Bronchial epithelial cell (primary cell): ENCODE measurements at regions not wholly inside any gene's neighbourhood (a gene's known extent, or its start where the extent isn't known, plus 50 kb on each side); places are given as distances from the start of the nearest gene placed in this dataset.
"Not testable (repeated sequence)": the region's sequence is repeated elsewhere in the genome, so short reads cannot be mapped to it uniquely, and the experiment has no call there.

ENCODE experiments used
- DNase-seq: peaks from one replicate; pipeline ENCODE4 v3.0.0-alpha.2; 2010; ENCODE audit warnings: low read depth
- FAIRE-seq: peaks from 2 replicates; lab custom pipeline; 2011; peaks lifted over from hg19 to GRCh38; lab: Jason Lieb, UNC
- H3K27me3 ChIP-seq: 2 replicates; pipeline ENCODE4 v1.5.1; 2011; ENCODE audit warnings: low read length; ENCODE audit not compliant: control insufficient read depth, insufficient read depth
- H3K36me3 ChIP-seq: 2 replicates; pipeline ENCODE4 v1.5.1; 2011; ENCODE audit warnings: low read length; ENCODE audit not compliant: control insufficient read depth, insufficient read depth
- H3K4me3 ChIP-seq: 2 replicates; pipeline ENCODE4 v1.5.1; 2011; ENCODE audit warnings: mild to moderate bottlenecking, low read depth, low read length, control low read depth
- CTCF ChIP-seq: IDR thresholded peaks from 2 replicates; pipeline ENCODE4 v1.5.1; 2011; ENCODE audit warnings: mild to moderate bottlenecking, moderate library complexity, low read length, control low read depth, inconsistent platforms; ENCODE audit not compliant: insufficient read depth, severe bottlenecking

DNA sequence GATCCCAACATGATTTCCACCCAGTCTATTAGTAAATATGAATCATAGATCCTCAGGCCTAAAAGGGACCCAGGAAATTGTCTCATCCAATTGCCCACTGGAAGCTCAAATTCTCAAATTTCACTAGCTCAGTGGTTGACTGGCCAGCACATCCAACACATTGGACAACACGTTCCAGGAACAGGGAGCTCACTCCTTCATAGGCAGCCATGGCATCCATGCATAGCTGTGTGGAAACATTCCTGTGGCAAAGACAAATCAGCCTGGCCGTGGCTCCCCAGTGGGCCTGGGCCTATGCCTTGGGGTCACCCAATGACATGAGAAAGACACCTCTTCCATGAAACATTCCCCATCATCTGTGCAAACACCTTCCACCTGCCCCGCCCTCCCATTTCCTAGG, 261.1 kb downstream of the ANAPC1 start:
- Histone ChIP-seq H3K36me3 (no peaks in the 10 kb centered on the region), H3K27me3 (no peaks in the 10 kb centered on the region), H3K4me3 (no peak overlapping the region)
- peak; percentile 75 for DNase-seq
- FAIRE-seq = no peak
- no peak for TF ChIP-seq CTCF

- no peak for FAIRE-seq
Observed at GRCh38 chr2:111623380-111623779, 260.6 kb downstream of the ANAPC1 start.

DNA sequence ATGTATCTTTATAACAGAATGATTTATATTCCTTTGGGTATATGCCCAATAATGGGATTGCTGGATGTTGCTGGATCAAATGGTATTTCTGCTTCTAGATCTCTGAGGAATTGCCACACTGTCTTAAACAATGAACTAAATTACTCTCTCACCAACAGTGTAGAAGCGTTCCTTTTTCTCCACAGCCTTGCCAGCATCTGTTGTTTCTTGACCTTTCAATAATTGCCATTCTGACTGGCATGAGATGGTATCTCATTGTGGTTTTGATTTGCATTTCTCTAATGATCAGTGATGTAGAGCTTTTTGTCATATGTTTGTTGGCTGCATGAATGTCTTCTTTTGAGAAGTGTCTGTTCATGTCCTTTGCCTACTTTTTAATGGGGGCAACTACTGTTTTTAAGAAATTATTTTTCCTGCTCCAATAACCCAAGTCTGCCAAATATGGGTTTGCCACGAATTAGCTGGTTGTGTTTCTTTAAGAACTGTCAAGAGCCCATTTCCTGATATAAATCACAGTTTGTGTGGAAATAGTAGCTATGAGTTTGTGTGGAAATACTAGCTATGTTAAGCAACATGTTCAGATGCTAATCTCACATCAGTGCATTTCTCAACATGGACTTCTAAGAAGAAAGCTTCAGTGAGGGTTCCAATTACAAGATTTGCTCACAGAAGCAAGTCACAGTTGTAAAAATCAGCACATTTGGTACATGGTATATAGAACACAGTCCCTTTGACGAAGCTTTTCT, 259.4 kb downstream of the ANAPC1 start:
- no peak for TF ChIP-seq CTCF
- FAIRE-seq (no peak), DNase-seq (peak; percentile 73)
- Histone ChIP-seq H3K27me3 (no peaks in the 10 kb centered on the region), H3K36me3 (no peaks in the 10 kb centered on the region), H3K4me3 (no peak overlapping the region)

More at GRCh38 chr2:111623380-111623779, 260.6 kb downstream of the ANAPC1 start:
- no peaks in the 10 kb centered on the region for H3K27me3 ChIP-seq
- TF ChIP-seq CTCF = no peak
- no peak overlapping the region for H3K4me3 ChIP-seq
- no peak for DNase-seq
- H3K36me3 ChIP-seq = no peaks in the 10 kb centered on the region

DNA sequence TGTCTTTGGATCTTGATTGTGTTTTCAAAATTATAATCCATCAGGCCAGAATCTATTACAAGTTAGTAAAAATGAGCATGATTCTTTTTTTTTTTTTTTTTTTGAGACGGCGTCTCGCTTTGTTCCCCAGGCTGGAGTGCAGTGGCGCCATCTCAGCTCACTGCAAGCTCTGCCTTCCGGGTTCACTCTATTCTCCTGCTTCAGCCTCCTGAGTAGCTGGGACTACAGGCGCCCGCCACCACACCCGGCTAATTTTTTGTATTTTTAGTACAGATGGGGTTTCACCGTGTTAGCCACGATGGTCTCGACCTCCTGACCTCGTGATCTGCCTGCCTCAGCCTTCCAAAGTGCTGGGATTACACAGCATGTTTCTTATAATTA, 258.8 kb downstream of the ANAPC1 start:
- H3K36me3 ChIP-seq, H3K4me3 ChIP-seq, DNase-seq, H3K27me3 ChIP-seq, FAIRE-seq: not testable (repeated sequence)

DNA sequence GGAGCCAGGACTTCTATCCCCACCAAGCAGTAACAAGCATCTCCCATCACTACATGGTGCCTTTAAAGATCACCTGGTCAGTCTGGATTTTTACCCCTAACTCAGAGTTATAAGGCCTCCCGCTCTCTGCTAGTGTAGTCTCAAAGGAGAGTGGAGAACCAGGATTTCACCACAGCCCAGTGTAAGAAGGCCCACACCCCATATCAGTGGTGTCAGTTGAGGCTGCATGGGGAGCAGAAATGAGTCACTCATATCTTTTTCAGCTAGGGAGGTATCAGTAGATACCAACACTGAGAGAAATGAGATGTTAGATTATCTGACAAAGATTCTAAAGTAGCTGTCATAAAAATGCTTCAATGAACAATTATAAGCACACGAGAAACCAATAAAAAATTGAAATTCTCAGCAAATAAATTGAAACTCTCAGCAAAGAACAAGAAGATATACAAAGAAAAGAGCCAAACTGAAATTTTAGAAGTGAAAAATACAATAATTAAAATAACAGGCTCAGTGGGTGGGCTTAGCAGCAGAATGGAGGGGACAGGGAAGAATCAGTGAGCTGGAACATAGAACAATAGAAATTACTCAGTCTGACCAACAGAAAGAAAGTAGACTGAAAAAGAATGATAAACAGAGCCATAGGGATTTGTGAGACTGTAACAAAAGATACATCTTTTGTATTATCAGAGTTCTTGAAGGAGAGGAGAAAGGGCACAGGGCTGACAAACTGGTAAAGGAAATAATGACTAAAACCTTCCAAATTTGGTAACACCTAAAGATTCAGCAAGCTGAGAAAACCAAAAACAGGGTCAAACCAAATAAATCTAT, 257.7 kb downstream of the ANAPC1 start:
- TF ChIP-seq CTCF = no peak
- H3K36me3 ChIP-seq = no peaks in the 10 kb centered on the region
- DNase-seq = peak; percentile 40
- H3K27me3 ChIP-seq = no peaks in the 10 kb centered on the region
- H3K4me3 ChIP-seq = no peak overlapping the region
- FAIRE-seq = peak; percentile 81

DNA sequence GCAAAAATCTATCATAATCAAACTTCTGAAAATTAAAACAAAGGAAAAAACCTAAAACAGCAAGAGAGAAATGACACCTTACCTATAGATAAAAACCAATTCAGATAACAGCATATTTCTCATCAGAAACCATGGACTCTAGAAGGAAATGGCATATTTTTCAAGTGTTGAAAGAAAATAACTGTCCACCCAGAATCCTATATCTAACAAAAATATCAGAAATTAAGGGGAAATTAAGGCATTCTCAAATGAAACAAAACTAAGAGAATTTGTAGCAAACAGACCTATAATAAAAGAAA, 257.2 kb downstream of the ANAPC1 start:
- DNase-seq = no peak
- H3K4me3 ChIP-seq = no peak overlapping the region
- H3K36me3 ChIP-seq = no peaks in the 10 kb centered on the region
- TF ChIP-seq CTCF = no peak
- H3K27me3 ChIP-seq = no peaks in the 10 kb centered on the region
- FAIRE-seq = no peak
